Mesendoderm (in vitro differentiated cells): ENCODE measurements at regions not wholly inside any gene's neighbourhood (a gene's known extent, or its start where the extent isn't known, plus 50 kb on each side); places are given as distances from the start of the nearest gene placed in this dataset.

Experiments used
- DNase-seq: peaks from one replicate; pipeline ENCODE4 v3.0.0; 2013
- H2AK5ac ChIP-seq: 2 replicates; pipeline ENCODE4 v1.6.1; 2013; ENCODE audit warnings: low read length, inconsistent platforms
- H2BK120ac ChIP-seq: 2 replicates; pipeline ENCODE4 v1.6.1; 2013; ENCODE audit warnings: low read depth, mild to moderate bottlenecking, low read length, moderate library complexity, mixed read lengths
- H2BK15ac ChIP-seq: replicated peaks from 2 replicates; pipeline ENCODE4 v1.6.1; 2013; ENCODE audit warnings: low read depth, mild to moderate bottlenecking, moderate library complexity
- H2BK5ac ChIP-seq: 2 replicates; pipeline ENCODE4 v1.6.1; 2013; ENCODE audit warnings: low read length, inconsistent platforms
- H3K18ac ChIP-seq: 2 replicates; pipeline ENCODE4 v1.6.1; 2013; ENCODE audit warnings: mild to moderate bottlenecking, low read length, mixed read lengths
- H3K23ac ChIP-seq: one replicate; pipeline ENCODE4 v1.6.1; 2013; ENCODE audit warnings: low read length
- H3K27ac ChIP-seq: 2 replicates; pipeline ENCODE4 v1.5.1; 2013; ENCODE audit warnings: low read depth, mild to moderate bottlenecking, inconsistent platforms, low read length, moderate library complexity
- H3K27me3 ChIP-seq: 2 replicates; pipeline ENCODE4 v1.6.1; 2013; ENCODE audit warnings: low read length, control low read depth, mild to moderate bottlenecking, inconsistent platforms; ENCODE audit not compliant: insufficient read depth, poor library complexity
- H3K36me3 ChIP-seq: 2 replicates; pipeline ENCODE4 v1.6.1; 2013; ENCODE audit warnings: low read length, inconsistent platforms; ENCODE audit not compliant: control insufficient read depth, insufficient read depth
- H3K4ac ChIP-seq: one replicate; pipeline ENCODE4 v1.6.1; 2013; ENCODE audit warnings: low read depth, mild to moderate bottlenecking, low read length, moderate library complexity
- H3K4me1 ChIP-seq: 2 replicates; pipeline ENCODE4 v1.6.1; 2013; ENCODE audit warnings: low read depth, low read length, inconsistent platforms; ENCODE audit not compliant: control insufficient read depth
- H3K4me2 ChIP-seq: 2 replicates; pipeline ENCODE4 v1.6.1; 2013; ENCODE audit warnings: low read length
- H3K4me3 ChIP-seq: 2 replicates; pipeline ENCODE4 v1.5.1; 2013; ENCODE audit warnings: mild to moderate bottlenecking, low read length
- H3K56ac ChIP-seq: one replicate; pipeline ENCODE4 v1.6.1; 2013; ENCODE audit warnings: low read length
- H3K79me1 ChIP-seq: 2 replicates; pipeline ENCODE4 v1.6.1; 2013; ENCODE audit warnings: low read length, inconsistent platforms
- H3K79me2 ChIP-seq: 2 replicates; pipeline ENCODE4 v1.6.1; 2013; ENCODE audit warnings: mild to moderate bottlenecking, low read length; ENCODE audit not compliant: control insufficient read depth, insufficient read depth
- H3K9ac ChIP-seq: 2 replicates; pipeline ENCODE4 v1.6.1; 2013; ENCODE audit warnings: low read length, inconsistent platforms
- H4K5ac ChIP-seq: one replicate; pipeline ENCODE4 v1.6.1; 2013; ENCODE audit warnings: low read length
- H4K8ac ChIP-seq: one replicate; pipeline ENCODE4 v1.6.1; 2013; ENCODE audit warnings: low read depth, mild to moderate bottlenecking, control low read depth, low read length, moderate library complexity
- WGBS: extraction: QIAGEN DNeasy Blood & Tissue Kit; methylation state at CpG from one replicate; pipeline ENCODE4 v1.1.7; 2013; ENCODE audit warnings: low lambda C conversion rate, missing lambda C conversion rate; ENCODE audit not compliant: insufficient coverage; ENCODE audit errors: extremely low coverage; 5-methylcytosine and 5-hydroxymethylcytosine counted together

GRCh38 chr18:66734451-66734850, 130.6 kb upstream of the CDH19 start:
- Histone ChIP-seq H3K18ac (no peak overlapping the region), H4K5ac (no peak overlapping the region), H3K79me2 (no peaks in the 10 kb centered on the region), H3K36me3 (no peaks in the 10 kb centered on the region), H3K79me1 (no peaks in the 10 kb centered on the region), H2BK15ac (no peak overlapping the region), H3K4me2 (no peak overlapping the region), H3K4me1 (no peaks in the 10 kb centered on the region), H3K9ac (no peak overlapping the region), H2AK5ac (no peak overlapping the region), H2BK5ac (no peak overlapping the region), H3K4me3 (no peak overlapping the region), H4K8ac (no peak overlapping the region), H3K23ac (no peak overlapping the region), H2BK120ac (no peak overlapping the region), H3K27ac (no peak overlapping the region), H3K56ac (no peak overlapping the region), H3K4ac (no peak overlapping the region), H3K27me3 (no peaks in the 10 kb centered on the region)
- WGBS, result no CpG with 5 or more reads among the region's 2 CpGs
- DNase-seq, result no peak

- Histone ChIP-seq H4K5ac (no peak overlapping the region), H3K4me3 (no peak overlapping the region), H3K4me1 (no peaks in the 10 kb centered on the region), H3K9ac (no peak overlapping the region), H3K79me2 (no peaks in the 10 kb centered on the region), H2BK120ac (no peak overlapping the region), H3K36me3 (no peaks in the 10 kb centered on the region), H3K79me1 (no peaks in the 10 kb centered on the region), H3K4ac (no peak overlapping the region), H2AK5ac (no peak overlapping the region), H3K56ac (no peak overlapping the region), H2BK15ac (no peak overlapping the region), H4K8ac (no peak overlapping the region), H3K4me2 (no peak overlapping the region), H3K23ac (no peak overlapping the region), H3K27me3 (no peaks in the 10 kb centered on the region), H3K27ac (no peak overlapping the region), H2BK5ac (no peak overlapping the region), H3K18ac (no peak overlapping the region)
- DNase-seq, result no peak
Measured at GRCh38 chr18:66731890-66732289, 128.0 kb upstream of the CDH19 start.

GRCh38 chr18:66729442-66730239, 125.8 kb upstream of the CDH19 start:
- no peaks in the 10 kb centered on the region for H3K79me2 ChIP-seq
- no peak overlapping the region for H2BK15ac ChIP-seq
- H3K79me1 ChIP-seq, result no peaks in the 10 kb centered on the region
- no peak overlapping the region for H3K27ac ChIP-seq
- H3K4me2 ChIP-seq, result no peak overlapping the region
- no peak overlapping the region for H2BK120ac ChIP-seq
- no peak overlapping the region for H3K9ac ChIP-seq
- no peak overlapping the region for H2AK5ac ChIP-seq
- no peak overlapping the region for H4K8ac ChIP-seq
- no peak overlapping the region for H2BK5ac ChIP-seq
- H3K56ac ChIP-seq, result no peak overlapping the region
- no peak overlapping the region for H3K23ac ChIP-seq
- no peaks in the 10 kb centered on the region for H3K36me3 ChIP-seq
- no CpG with 5 or more reads among the region's 2 CpGs for WGBS
- no peak overlapping the region for H4K5ac ChIP-seq
- no peaks in the 10 kb centered on the region for H3K27me3 ChIP-seq
- DNase-seq, result no peak
- H3K4ac ChIP-seq, result no peak overlapping the region
- no peak overlapping the region for H3K18ac ChIP-seq
- no peak overlapping the region for H3K4me3 ChIP-seq
- H3K4me1 ChIP-seq, result no peaks in the 10 kb centered on the region

GRCh38 chr18:66728951-66729350, 125.1 kb upstream of the CDH19 start:
- no peak for DNase-seq
- H3K4me3 ChIP-seq, result no peak overlapping the region

GRCh38 chr18:66727991-66728390, 124.1 kb upstream of the CDH19 start:
- Histone ChIP-seq H3K79me2 (no peaks in the 10 kb centered on the region), H4K8ac (no peak overlapping the region), H3K23ac (no peak overlapping the region), H4K5ac (no peak overlapping the region), H3K4me2 (no peak overlapping the region), H3K27ac (no peak overlapping the region), H2BK5ac (no peak overlapping the region), H2BK15ac (no peak overlapping the region), H3K9ac (no peak overlapping the region), H3K4ac (no peak overlapping the region), H3K4me3 (no peak overlapping the region), H3K18ac (no peak overlapping the region), H2AK5ac (no peak overlapping the region), H2BK120ac (no peak overlapping the region), H3K56ac (no peak overlapping the region), H3K27me3 (no peaks in the 10 kb centered on the region), H3K4me1 (no peaks in the 10 kb centered on the region), H3K36me3 (no peaks in the 10 kb centered on the region), H3K79me1 (no peaks in the 10 kb centered on the region)
- no peak for DNase-seq
- WGBS, result no CpG with 5 or more reads among the region's 1 CpG

More at GRCh38 chr18:66728951-66729350, 125.1 kb upstream of the CDH19 start:
- Histone ChIP-seq H2BK5ac (no peak overlapping the region), H3K4ac (no peak overlapping the region), H3K18ac (no peak overlapping the region), H4K5ac (no peak overlapping the region), H2AK5ac (no peak overlapping the region), H3K27me3 (no peaks in the 10 kb centered on the region), H2BK120ac (no peak overlapping the region), H4K8ac (no peak overlapping the region), H3K79me2 (no peaks in the 10 kb centered on the region), H3K4me1 (no peaks in the 10 kb centered on the region), H2BK15ac (no peak overlapping the region), H3K23ac (no peak overlapping the region), H3K56ac (no peak overlapping the region), H3K4me2 (no peak overlapping the region), H3K9ac (no peak overlapping the region), H3K27ac (no peak overlapping the region), H3K79me1 (no peaks in the 10 kb centered on the region), H3K36me3 (no peaks in the 10 kb centered on the region)
- WGBS, result no CpG with 5 or more reads among the region's 5 CpGs
